Naive thymus-derived CD8-positive, alpha-beta T cell (primary cell): ENCODE measurements at regions not wholly inside any gene's neighbourhood (a gene's known extent, or its start where the extent isn't known, plus 50 kb on each side); places are given as distances from the start of the nearest gene placed in this dataset.
A peak's percentile ranks its signal among the peaks of the same experiment; 100 is the strongest.

Experiments
- ATAC-seq, 2 donors: fragments of 150-1000 bp; cut with Tn5 transposase in 1 of 2; sonication (Bioruptor Pico), chemical (Tn5 transposase) in 1 of 2; 1 replicate in 1 of 2; 2 replicates in 1 of 2; pipeline ENCODE4 v1.10.0; 2021; ENCODE audit warnings: mild to moderate bottlenecking in 2 of 2, moderate library complexity in 2 of 2
- POLR2A ChIA-PET: fragments of 350-600 bp; sonication (Branson Sonifier 250); formaldehyde crosslinking; loops from one replicate; lab custom pipeline; 2021; ENCODE audit warnings: antibody characterized with exemption; lab: Charles Lee
- DNase-seq, 10 donors: peaks; one replicate each; pipeline versions ENCODE4 v3.0.0 to v3.0.0-alpha.2; 2020 to 2022
- H3K27ac Mint-ChIP-seq, 10 donors: one replicate each; pipeline ENCODE4 v1.8.0; 2020 to 2022; ENCODE audit warnings: mild to moderate bottlenecking in 10 of 10, mixed read lengths in 10 of 10, moderate library complexity in 4 of 10, inconsistent platforms in 1 of 10
- H3K27me3 Mint-ChIP-seq, 5 donors: one replicate each; pipeline ENCODE4 v1.8.0; 2021 to 2022; ENCODE audit warnings: mixed read lengths in 5 of 5
- H3K36me3 Mint-ChIP-seq, 3 donors: one replicate each; pipeline ENCODE4 v1.8.0; 2020 to 2022; ENCODE audit warnings: mixed read lengths in 3 of 3, mild to moderate bottlenecking in 2 of 3, inconsistent platforms in 1 of 3
- H3K4me1 Mint-ChIP-seq, 4 donors: one replicate each; pipeline ENCODE4 v1.8.0; 2021 to 2022; ENCODE audit warnings: mixed read lengths in 4 of 4
- H3K4me3 Mint-ChIP-seq, 10 donors: one replicate each; pipeline ENCODE4 v1.8.0; 2020 to 2022; ENCODE audit warnings: mild to moderate bottlenecking in 10 of 10, mixed read lengths in 10 of 10, moderate library complexity in 6 of 10, inconsistent platforms in 1 of 10
- H3K9me3 Mint-ChIP-seq, 9 donors: one replicate each; pipeline ENCODE4 v1.8.0; 2020 to 2022; ENCODE audit warnings: mixed read lengths in 9 of 9, mild to moderate bottlenecking in 3 of 9, inconsistent platforms in 1 of 9, moderate library complexity in 1 of 9

GRCh38 chr11:37002831-37003230 lies 404.8 kb upstream of the RAG2 start:
- Mint-ChIP-seq H3K27me3 (no peaks in the 10 kb centered on the region), H3K36me3 (no peaks in the 10 kb centered on the region), H3K4me3 (no peak overlapping the region), H3K4me1 (no peaks in the 10 kb centered on the region), H3K27ac (no peak overlapping the region), H3K9me3 (peaks cover 0 to 13% (median 6%) of the 10 kb centered on the region in 9 donors)
- POLR2A ChIA-PET: no interaction called here
- DNase-seq (no peak), ATAC-seq (no peak)

GRCh38 chr11:36997656-36998055 lies 399.6 kb upstream of the RAG2 start:
- Mint-ChIP-seq H3K4me1 (no peaks in the 10 kb centered on the region), H3K27me3 (no peaks in the 10 kb centered on the region), H3K36me3 (no peaks in the 10 kb centered on the region), H3K4me3 (no peak overlapping the region), H3K9me3 (peaks cover 0 to 12% (median 5%) of the 10 kb centered on the region in 9 donors), H3K27ac (no peak overlapping the region)
- ATAC-seq (no peak), DNase-seq (no peak)
- POLR2A ChIA-PET: no interaction called here

GRCh38 chr11:36996795-36997194 lies 398.8 kb upstream of the RAG2 start:
- H3K4me1 Mint-ChIP-seq: no peaks in the 10 kb centered on the region
- H3K4me3 Mint-ChIP-seq: no peak overlapping the region
- no peaks in the 10 kb centered on the region for H3K36me3 Mint-ChIP-seq
- DNase-seq (no peak), ATAC-seq (no peak)
- H3K27ac Mint-ChIP-seq: no peak overlapping the region
- no peaks in the 10 kb centered on the region for H3K27me3 Mint-ChIP-seq
- peaks cover 0 to 12% (median 5%) of the 10 kb centered on the region in 9 donors for H3K9me3 Mint-ChIP-seq
- POLR2A ChIA-PET: no interaction called here

DNA sequence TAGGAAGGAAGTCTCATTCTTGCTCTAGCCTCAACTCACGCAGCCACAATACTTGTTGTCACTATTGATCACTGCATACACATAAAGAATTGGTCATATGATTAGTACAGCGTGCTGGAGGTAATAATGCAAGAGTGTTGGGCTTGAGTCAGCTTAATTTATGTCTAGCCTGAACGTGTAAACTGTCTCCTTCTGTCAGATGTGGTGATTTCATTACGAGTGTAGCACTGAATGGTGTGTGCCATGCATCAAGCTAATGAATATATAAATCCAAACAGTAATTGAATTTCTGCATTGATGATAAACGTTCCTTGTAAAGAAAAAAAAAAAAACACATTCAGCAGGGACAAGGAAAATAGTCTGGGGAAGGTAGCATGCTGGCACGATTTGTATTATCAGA lies 396.2 kb upstream of the RAG2 start:
- Mint-ChIP-seq H3K27me3 (no peaks in the 10 kb centered on the region), H3K4me1 (no peaks in the 10 kb centered on the region), H3K27ac (no peak overlapping the region), H3K4me3 (peak overlapping the region in 1 of 10 donors; percentile 20), H3K9me3 (peaks cover 0 to 18% (median 4%) of the 10 kb centered on the region in 9 donors), H3K36me3 (no peaks in the 10 kb centered on the region)
- DNase-seq (no peak), ATAC-seq (no peak)
- POLR2A ChIA-PET: no interaction called here

DNA sequence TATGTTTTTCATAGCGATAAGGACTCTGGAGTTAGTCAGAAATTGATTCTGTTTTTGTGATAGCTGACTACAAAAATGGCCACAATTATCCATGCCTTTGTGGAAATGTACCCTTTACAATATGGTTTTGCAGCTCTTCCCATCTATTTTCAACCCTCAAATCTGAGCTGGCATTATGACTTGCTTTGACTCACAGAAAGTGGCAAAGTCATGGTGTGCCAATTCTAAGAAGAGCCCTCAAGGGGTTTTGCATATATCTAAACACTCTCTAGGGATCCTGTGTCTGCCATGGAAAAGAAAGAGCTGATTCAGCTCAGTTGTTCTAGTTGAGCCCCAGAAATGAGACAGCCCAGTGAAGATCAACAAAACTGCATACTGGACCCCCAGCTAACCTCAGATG lies 390.5 kb upstream of the RAG2 start:
- no peaks in the 10 kb centered on the region for H3K4me1 Mint-ChIP-seq
- H3K27ac Mint-ChIP-seq: no peak overlapping the region
- peaks cover 0 to 14% (median 0%) of the 10 kb centered on the region in 9 donors for H3K9me3 Mint-ChIP-seq
- DNase-seq (no peak), ATAC-seq (no peak)
- no peak overlapping the region for H3K4me3 Mint-ChIP-seq
- POLR2A ChIA-PET: no interaction called here
- peaks cover 0 to 1% (median 0%) of the 10 kb centered on the region in 5 donors for H3K27me3 Mint-ChIP-seq
- H3K36me3 Mint-ChIP-seq: no peaks in the 10 kb centered on the region

DNA sequence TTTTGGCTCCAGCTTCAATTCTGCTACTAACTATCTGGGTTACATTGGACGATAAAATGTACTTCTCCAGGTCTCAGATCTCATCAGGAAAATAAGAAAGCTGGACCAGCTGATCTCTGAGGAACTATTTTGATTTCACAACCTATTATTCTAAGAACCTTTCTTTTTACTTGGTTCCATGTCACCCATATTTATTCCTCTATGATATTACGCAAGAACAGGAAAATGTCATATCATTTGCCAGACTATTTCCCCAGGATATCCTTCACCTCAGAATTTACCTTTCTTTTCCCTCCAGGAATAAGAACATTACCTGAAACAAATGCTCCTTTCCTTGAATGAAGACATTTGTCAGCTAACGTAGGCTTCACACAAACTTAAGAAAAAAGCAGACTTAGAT lies 387.5 kb upstream of the RAG2 start:
- POLR2A ChIA-PET: no interaction called here
- no peak for DNase-seq
- no peaks in the 10 kb centered on the region for H3K4me1 Mint-ChIP-seq
- H3K27ac Mint-ChIP-seq: no peak overlapping the region
- H3K27me3 Mint-ChIP-seq: peaks cover 0 to 1% (median 0%) of the 10 kb centered on the region in 5 donors
- no peak for ATAC-seq
- peaks cover 0 to 37% (median under 1%) of the 10 kb centered on the region in 9 donors for H3K9me3 Mint-ChIP-seq
- no peaks in the 10 kb centered on the region for H3K36me3 Mint-ChIP-seq
- no peak overlapping the region for H3K4me3 Mint-ChIP-seq

- no peak for ATAC-seq
- no peaks in the 10 kb centered on the region for H3K27me3 Mint-ChIP-seq
- H3K9me3 Mint-ChIP-seq: peaks cover 0 to 21% (median 5%) of the 10 kb centered on the region in 9 donors
- POLR2A ChIA-PET: no interaction called here
- no peaks in the 10 kb centered on the region for H3K36me3 Mint-ChIP-seq
- H3K27ac Mint-ChIP-seq: no peak overlapping the region
- no peak for DNase-seq
- H3K4me1 Mint-ChIP-seq: no peaks in the 10 kb centered on the region
- no peak overlapping the region for H3K4me3 Mint-ChIP-seq
Measured at GRCh38 chr11:36976741-36977140, 378.7 kb upstream of the RAG2 start.

DNA sequence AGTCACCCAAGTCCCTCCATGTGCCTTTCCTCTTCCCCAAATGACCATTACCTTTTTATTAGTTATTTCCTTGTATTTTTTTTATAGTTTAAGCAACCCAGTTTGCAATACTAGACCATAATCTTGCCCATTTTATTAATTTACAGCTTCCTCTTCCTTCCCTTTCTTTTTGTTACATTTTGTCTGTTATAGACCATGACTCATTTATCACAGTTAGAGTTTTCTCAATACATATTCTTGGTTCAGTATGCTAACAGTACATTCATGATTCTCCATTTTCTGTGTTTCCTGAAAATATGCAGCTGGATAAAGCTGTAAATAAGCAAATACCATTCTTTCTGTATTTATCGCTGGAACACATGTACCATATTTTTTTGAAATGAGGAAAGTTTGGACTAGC lies 376.7 kb upstream of the RAG2 start:
- Mint-ChIP-seq H3K27ac (no peak overlapping the region), H3K36me3 (no peaks in the 10 kb centered on the region), H3K4me1 (no peaks in the 10 kb centered on the region), H3K27me3 (no peaks in the 10 kb centered on the region), H3K4me3 (no peak overlapping the region), H3K9me3 (peaks cover 0 to 14% (median 0%) of the 10 kb centered on the region in 9 donors)
- POLR2A ChIA-PET: no interaction called here
- ATAC-seq (no peak), DNase-seq (no peak)

DNA sequence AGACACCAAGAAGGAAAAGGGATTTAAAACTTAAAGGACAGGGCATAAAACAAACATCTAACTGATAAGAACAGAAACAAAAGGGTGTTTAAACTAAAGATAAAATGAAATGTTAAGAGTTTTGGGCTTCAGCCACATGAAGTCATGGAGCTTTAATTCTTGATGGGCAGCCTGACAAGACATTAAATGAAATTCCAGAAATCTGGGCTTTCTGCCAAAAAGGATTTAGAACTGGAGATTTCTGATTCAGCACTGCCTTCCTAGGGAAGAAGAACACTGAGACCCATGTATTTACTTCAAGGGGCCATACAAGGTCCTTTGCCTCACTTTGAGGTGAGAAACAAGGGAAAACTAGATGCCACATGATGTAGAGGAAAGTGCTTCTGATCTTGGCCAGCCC lies 355.9 kb upstream of the RAG2 start:
- Mint-ChIP-seq H3K27ac (no peak overlapping the region), H3K4me1 (no peaks in the 10 kb centered on the region), H3K4me3 (no peak overlapping the region), H3K27me3 (no peaks in the 10 kb centered on the region), H3K9me3 (peaks cover 2 to 29% (median 7%) of the 10 kb centered on the region in 9 donors), H3K36me3 (peaks cover 0 to 1% (median 0%) of the 10 kb centered on the region in 3 donors)
- DNase-seq (no peak), ATAC-seq (no peak)
- POLR2A ChIA-PET: no interaction called here

DNA sequence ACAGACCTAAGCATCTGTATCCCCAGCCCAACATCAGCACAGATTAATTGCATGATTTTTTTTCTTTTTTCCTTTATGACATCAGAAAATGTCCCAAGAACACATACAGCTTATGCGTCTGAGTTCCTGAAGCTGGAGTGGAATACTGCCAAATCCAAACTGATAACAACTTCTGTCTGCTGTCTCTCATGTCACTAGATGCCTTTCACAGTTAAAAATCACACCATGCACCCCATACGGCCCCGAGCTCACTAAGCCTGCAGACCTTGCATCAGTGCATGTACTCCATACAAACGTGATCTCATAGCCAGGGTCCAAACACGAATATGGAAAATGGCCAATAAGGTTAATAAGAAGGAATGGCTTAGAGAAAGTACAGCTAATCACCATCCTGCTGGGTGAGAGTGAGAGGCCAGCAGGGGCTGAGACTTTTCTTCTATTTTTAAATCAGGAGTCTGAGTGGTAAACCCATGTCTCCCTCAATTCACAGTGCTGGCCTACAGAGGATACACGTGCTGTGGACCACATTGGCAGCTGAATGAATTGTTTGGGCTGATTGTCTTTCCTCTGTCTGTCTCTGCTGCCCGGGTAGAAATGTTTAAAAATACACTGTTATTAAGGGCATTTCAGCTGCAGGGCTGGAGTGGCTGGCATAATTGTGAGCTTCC lies 350.6 kb upstream of the RAG2 start:
- peaks cover 0 to 1% (median 0%) of the 10 kb centered on the region in 5 donors for H3K27me3 Mint-ChIP-seq
- no peak overlapping the region for H3K27ac Mint-ChIP-seq
- POLR2A ChIA-PET: no interaction called here
- ATAC-seq: no peak
- H3K9me3 Mint-ChIP-seq: peaks cover 0 to 25% (median 5%) of the 10 kb centered on the region in 9 donors
- DNase-seq: no peak
- H3K4me1 Mint-ChIP-seq: no peaks in the 10 kb centered on the region
- no peak overlapping the region for H3K4me3 Mint-ChIP-seq
- no peaks in the 10 kb centered on the region for H3K36me3 Mint-ChIP-seq

- ATAC-seq (no peak), DNase-seq (no peak)
- H3K4me3 Mint-ChIP-seq: no peak overlapping the region
- H3K27me3 Mint-ChIP-seq: peaks cover 0 to 1% (median 0%) of the 10 kb centered on the region in 5 donors
- no peaks in the 10 kb centered on the region for H3K36me3 Mint-ChIP-seq
- H3K4me1 Mint-ChIP-seq: no peaks in the 10 kb centered on the region
- H3K9me3 Mint-ChIP-seq: peaks cover 0 to 11% (median 5%) of the 10 kb centered on the region in 9 donors
- POLR2A ChIA-PET: no interaction called here
- no peak overlapping the region for H3K27ac Mint-ChIP-seq
Measured at GRCh38 chr11:36945384-36945783, 347.3 kb upstream of the RAG2 start.

DNA sequence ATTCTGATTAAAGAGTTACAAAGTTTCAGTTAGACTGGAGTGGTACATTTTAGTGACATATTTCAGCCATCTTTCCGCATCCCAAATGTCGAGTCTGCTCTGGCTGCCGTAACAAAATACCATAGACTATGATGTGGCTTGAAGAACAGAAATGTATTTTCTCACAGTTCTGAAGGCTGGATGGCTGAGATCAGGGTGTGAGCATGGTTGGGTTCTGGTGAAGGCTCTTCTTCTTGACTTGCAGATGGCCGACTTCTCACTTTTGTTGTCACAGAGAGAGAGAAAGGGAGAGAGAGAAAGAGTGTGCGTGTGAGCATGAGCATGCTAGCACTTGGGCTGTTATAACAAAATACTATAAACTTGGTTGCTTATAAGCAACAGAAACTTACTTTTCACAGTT lies 335.4 kb upstream of the RAG2 start:
- H3K4me1 Mint-ChIP-seq: no peaks in the 10 kb centered on the region
- H3K9me3 Mint-ChIP-seq: peaks cover 0 to 12% (median 0%) of the 10 kb centered on the region in 9 donors
- POLR2A ChIA-PET: no interaction called here
- no peak overlapping the region for H3K27ac Mint-ChIP-seq
- peaks cover 0 to 3% (median 0%) of the 10 kb centered on the region in 5 donors for H3K27me3 Mint-ChIP-seq
- no peak overlapping the region for H3K4me3 Mint-ChIP-seq
- ATAC-seq (no peak), DNase-seq (no peak)
- H3K36me3 Mint-ChIP-seq: no peaks in the 10 kb centered on the region

- no peak for ATAC-seq
- Mint-ChIP-seq H3K36me3 (no peaks in the 10 kb centered on the region), H3K27ac (no peak overlapping the region), H3K4me1 (no peaks in the 10 kb centered on the region), H3K27me3 (peaks cover 0 to 3% (median 0%) of the 10 kb centered on the region in 5 donors), H3K9me3 (peaks cover 0 to 25% (median 3%) of the 10 kb centered on the region in 9 donors), H3K4me3 (no peak overlapping the region)
- POLR2A ChIA-PET: no interaction called here
- no peak for DNase-seq
Measured at GRCh38 chr11:36931139-36931538, 333.1 kb upstream of the RAG2 start.

- Mint-ChIP-seq H3K27ac (no peak overlapping the region), H3K36me3 (no peaks in the 10 kb centered on the region)
- POLR2A ChIA-PET: no interaction called here
Measured at GRCh38 chr11:36930256-36930655, 332.2 kb upstream of the RAG2 start.

More at GRCh38 chr11:36930256-36930655, 332.2 kb upstream of the RAG2 start:
- no peak for DNase-seq
- Mint-ChIP-seq H3K4me3 (no peak overlapping the region), H3K4me1 (no peaks in the 10 kb centered on the region), H3K27me3 (peaks cover 0 to 3% (median 0%) of the 10 kb centered on the region in 5 donors), H3K9me3 (peaks cover 0 to 27% (median 4%) of the 10 kb centered on the region in 9 donors)
- ATAC-seq: no peak
